Hepatocyte (in vitro differentiated cells): ENCODE measurements at regions not wholly inside any gene's neighbourhood (a gene's known extent, or its start where the extent isn't known, plus 50 kb on each side); places are given as distances from the start of the nearest gene placed in this dataset.

Experiments
- CTCF ChIP-seq: fragments of 200-600 bp; sonication (generic); IDR thresholded peaks from 2 replicates; pipeline ENCODE4 v1.5.1; 2016; ENCODE audit warnings: antibody characterized with exemption, mild to moderate bottlenecking; ENCODE audit not compliant: poor library complexity
- EZH2 ChIP-seq: fragments of 200-600 bp; sonication (generic); IDR thresholded peaks from 2 replicates; pipeline ENCODE4 v1.6.1; 2016; ENCODE audit warnings: antibody characterized with exemption, mild to moderate bottlenecking, borderline replicate concordance
- EZH2phosphoT487 ChIP-seq: fragments of 200-600 bp; sonication (generic); IDR thresholded peaks from one replicate; pipeline ENCODE4 v1.6.1; 2018; ENCODE audit warnings: antibody characterized with exemption, mild to moderate bottlenecking, low read depth, moderate library complexity; ENCODE audit not compliant: unreplicated experiment, severe bottlenecking

GRCh38 chr7:115549910-115550309, 480.7 kb downstream of the TFEC start:
- no peak for TF ChIP-seq CTCF
- no peak for TF ChIP-seq EZH2
- TF ChIP-seq EZH2phosphoT487: no peak
